GM04503 (cell line): ENCODE measurements at regions not wholly inside any gene's neighbourhood (a gene's known extent, or its start where the extent isn't known, plus 50 kb on each side); places are given as distances from the start of the nearest gene placed in this dataset.
A peak's percentile ranks its signal among the peaks of the same experiment; 100 is the strongest.

ENCODE experiments used
- DNase-seq: peaks from one replicate; pipeline ENCODE4 v3.0.0-alpha.2; 2012; ENCODE audit warnings: low read depth

GRCh38 chr2:217301142-217301925 is 441.5 kb upstream of the TNP1 start:
- DNase-seq: no peak

- DNase-seq: no peak
Measured at GRCh38 chr2:217299590-217299989, 439.7 kb upstream of the TNP1 start.

- no peak for DNase-seq
Measured at GRCh38 chr2:217297096-217297495, 437.2 kb upstream of the TNP1 start.

- no peak for DNase-seq
Measured at GRCh38 chr2:217294818-217295217, 435.0 kb upstream of the TNP1 start.

- no peak for DNase-seq
Measured at GRCh38 chr2:217294211-217294610, 434.3 kb upstream of the TNP1 start.

GRCh38 chr2:217293607-217294006 is 433.7 kb upstream of the TNP1 start:
- no peak for DNase-seq

GRCh38 chr2:217293046-217293445 is 433.2 kb upstream of the TNP1 start:
- DNase-seq: no peak

GRCh38 chr2:217291259-217291658 is 431.4 kb upstream of the TNP1 start:
- DNase-seq: no peak

GRCh38 chr2:217290467-217290866 is 430.6 kb upstream of the TNP1 start:
- DNase-seq: no peak

- no peak for DNase-seq
Measured at GRCh38 chr2:217289907-217290280, 430.0 kb upstream of the TNP1 start.

GRCh38 chr2:217289177-217289906 is 429.5 kb upstream of the TNP1 start:
- DNase-seq: no peak

- DNase-seq: no peak
Measured at GRCh38 chr2:217288472-217289063, 428.7 kb upstream of the TNP1 start.

GRCh38 chr2:217286833-217287232 is 427.0 kb upstream of the TNP1 start:
- no peak for DNase-seq

- DNase-seq: no peak
Measured at GRCh38 chr2:217285926-217286325, 426.1 kb upstream of the TNP1 start.

- DNase-seq: no peak
Measured at GRCh38 chr2:217283460-217283859, 423.6 kb upstream of the TNP1 start.

- no peak for DNase-seq
Measured at GRCh38 chr2:217282531-217282930, 422.7 kb upstream of the TNP1 start.

- DNase-seq: peak; percentile 90
Measured at GRCh38 chr2:217279556-217279955, 419.7 kb upstream of the TNP1 start.

GRCh38 chr2:217279140-217279539 is 419.3 kb upstream of the TNP1 start:
- DNase-seq: no peak

GRCh38 chr2:217277646-217278398 is 418.0 kb upstream of the TNP1 start:
- DNase-seq: no peak

GRCh38 chr2:217276433-217276832 is 416.6 kb upstream of the TNP1 start:
- no peak for DNase-seq

GRCh38 chr2:217275091-217275490 is 415.2 kb upstream of the TNP1 start:
- no peak for DNase-seq

GRCh38 chr2:217274578-217274977 is 414.7 kb upstream of the TNP1 start:
- DNase-seq: no peak

GRCh38 chr2:217273851-217274250 is 414.0 kb upstream of the TNP1 start:
- no peak for DNase-seq
